ENCODE measurements at regions not wholly inside any gene's neighbourhood (a gene's known extent, or its start where the extent isn't known, plus 50 kb on each side); places are given as distances from the start of the nearest gene placed in this dataset.
"Not testable (repeated sequence)": the region's sequence is repeated elsewhere in the genome, so short reads cannot be mapped to it uniquely, and the experiment has no call there.

DNA sequence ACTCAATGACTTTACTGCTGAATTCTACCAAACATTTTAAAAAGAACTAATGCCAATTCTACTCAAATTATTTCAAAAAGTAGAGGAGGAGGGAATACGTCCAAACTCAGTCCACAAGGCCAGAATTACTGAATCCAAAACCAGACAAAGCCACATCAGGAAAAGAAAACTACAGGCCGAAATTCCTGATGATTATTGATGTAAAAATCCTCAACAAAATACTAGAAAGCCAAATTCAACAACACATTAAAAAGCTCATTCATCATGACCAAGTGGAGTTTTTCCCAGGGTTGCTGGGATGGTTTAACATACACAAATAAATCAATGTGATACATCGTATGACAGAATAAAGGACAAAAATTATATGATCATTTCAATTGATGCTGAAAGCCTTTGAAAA lies 103.9 kb upstream of the UBE2E3 start:
- TF ChIP-seq, protein P1, sequence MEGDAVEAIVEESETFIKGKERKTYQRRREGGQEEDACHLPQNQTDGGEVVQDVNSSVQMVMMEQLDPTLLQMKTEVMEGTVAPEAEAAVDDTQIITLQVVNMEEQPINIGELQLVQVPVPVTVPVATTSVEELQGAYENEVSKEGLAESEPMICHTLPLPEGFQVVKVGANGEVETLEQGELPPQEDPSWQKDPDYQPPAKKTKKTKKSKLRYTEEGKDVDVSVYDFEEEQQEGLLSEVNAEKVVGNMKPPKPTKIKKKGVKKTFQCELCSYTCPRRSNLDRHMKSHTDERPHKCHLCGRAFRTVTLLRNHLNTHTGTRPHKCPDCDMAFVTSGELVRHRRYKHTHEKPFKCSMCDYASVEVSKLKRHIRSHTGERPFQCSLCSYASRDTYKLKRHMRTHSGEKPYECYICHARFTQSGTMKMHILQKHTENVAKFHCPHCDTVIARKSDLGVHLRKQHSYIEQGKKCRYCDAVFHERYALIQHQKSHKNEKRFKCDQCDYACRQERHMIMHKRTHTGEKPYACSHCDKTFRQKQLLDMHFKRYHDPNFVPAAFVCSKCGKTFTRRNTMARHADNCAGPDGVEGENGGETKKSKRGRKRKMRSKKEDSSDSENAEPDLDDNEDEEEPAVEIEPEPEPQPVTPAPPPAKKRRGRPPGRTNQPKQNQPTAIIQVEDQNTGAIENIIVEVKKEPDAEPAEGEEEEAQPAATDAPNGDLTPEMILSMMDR (IDR thresholded peaks at IDR 0.05; ENCODE audit: borderline replicate concordance, control extremely low read depth, extremely low read depth, insufficient read depth, missing control alignments): no peak
- in situ Hi-C loops (cut with MboI; ENCODE audit: low sequenced_read_pairs, unreplicated experiment): no loop called here
- no peak for DNase-seq (ENCODE audit: low spot score)

DNA sequence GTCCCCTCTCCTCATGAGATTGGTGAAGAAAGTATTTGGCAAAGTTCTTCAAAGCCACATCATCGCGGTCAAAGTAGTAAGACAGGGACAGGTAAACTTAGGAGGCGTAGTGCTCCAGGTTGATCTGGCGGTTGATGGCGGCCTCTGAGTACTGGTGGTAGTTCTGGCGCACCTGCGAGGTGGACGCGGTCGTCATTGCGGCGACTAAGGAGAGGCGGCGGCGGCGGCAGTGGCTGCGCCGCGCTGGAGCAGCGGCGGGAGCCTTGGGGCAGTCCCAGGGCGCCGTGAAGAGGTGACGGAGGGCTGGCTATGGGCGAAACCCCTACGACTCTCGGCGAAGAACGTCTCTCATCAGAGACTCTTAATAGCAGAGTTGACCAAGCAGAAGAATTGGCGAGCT lies 107.2 kb upstream of the UBE2E3 start:
- in situ Hi-C loops (cut with MboI; ENCODE audit: low sequenced_read_pairs, unreplicated experiment): no loop called here
- DNase-seq (ENCODE audit: low spot score): no peak
- TF ChIP-seq, protein P1 (IDR thresholded peaks at IDR 0.05; ENCODE audit: borderline replicate concordance, control extremely low read depth, extremely low read depth, insufficient read depth, missing control alignments): no peak

DNA sequence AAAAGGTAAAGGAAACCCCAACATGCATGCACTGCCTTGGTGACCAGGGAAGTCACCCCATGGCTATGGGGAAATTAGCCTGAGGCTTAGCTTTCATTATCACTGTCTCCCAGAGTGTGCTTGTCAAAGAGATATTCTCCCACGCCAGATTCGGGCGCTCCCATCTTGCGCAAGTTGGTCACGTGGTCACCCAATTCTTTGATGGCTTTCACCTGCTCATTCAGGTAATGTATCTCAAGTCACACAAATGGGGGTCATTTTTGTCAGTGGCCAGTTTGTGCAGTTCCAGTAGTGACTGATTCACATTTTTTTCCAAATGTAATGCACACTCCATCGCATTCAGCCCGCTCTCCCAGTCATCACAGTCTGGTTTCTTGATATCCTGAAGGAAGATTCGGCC lies 107.6 kb upstream of the UBE2E3 start:
- in situ Hi-C loops (cut with MboI; ENCODE audit: low sequenced_read_pairs, unreplicated experiment); DNase-seq (ENCODE audit: low spot score): not testable (repeated sequence)

GRCh38 chr2:180872255-180872654 lies 108.2 kb upstream of the UBE2E3 start:
- TF ChIP-seq, protein P1 (IDR thresholded peaks at IDR 0.05; ENCODE audit: borderline replicate concordance, control extremely low read depth, extremely low read depth, insufficient read depth, missing control alignments): no peak
- no peak for DNase-seq (ENCODE audit: low spot score)
- in situ Hi-C loops (cut with MboI; ENCODE audit: low sequenced_read_pairs, unreplicated experiment): no loop called here

GRCh38 chr2:180871649-180872048 lies 108.8 kb upstream of the UBE2E3 start:
- no peak for DNase-seq (ENCODE audit: low spot score)
- in situ Hi-C loops (cut with MboI; ENCODE audit: low sequenced_read_pairs, unreplicated experiment): no loop called here
- TF ChIP-seq, protein P1 (IDR thresholded peaks at IDR 0.05; ENCODE audit: borderline replicate concordance, control extremely low read depth, extremely low read depth, insufficient read depth, missing control alignments): no peak

GRCh38 chr2:180849851-180850250 lies 130.6 kb upstream of the UBE2E3 start:
- TF ChIP-seq, protein P1 (IDR thresholded peaks at IDR 0.05; ENCODE audit: borderline replicate concordance, control extremely low read depth, extremely low read depth, insufficient read depth, missing control alignments): no peak
- in situ Hi-C loops (cut with MboI; ENCODE audit: low sequenced_read_pairs, unreplicated experiment): no loop called here
- no peak for DNase-seq (ENCODE audit: low spot score)

- TF ChIP-seq, protein P1 (IDR thresholded peaks at IDR 0.05; ENCODE audit: borderline replicate concordance, control extremely low read depth, extremely low read depth, insufficient read depth, missing control alignments): no peak
- no peak for DNase-seq (ENCODE audit: low spot score)
- in situ Hi-C loops (cut with MboI; ENCODE audit: low sequenced_read_pairs, unreplicated experiment): no loop called here
These were observed 132.0 kb upstream of the UBE2E3 start for GRCh38 chr2:180848393-180848792.

Data from GM13976 (cell line).